ENCODE measurements at regions not wholly inside any gene's neighbourhood (a gene's known extent, or its start where the extent isn't known, plus 50 kb on each side); places are given as distances from the start of the nearest gene placed in this dataset.

- H3K4me3 ChIP-seq (ENCODE audit: low read depth, low read length) = no peak overlapping the region
- no peak for DNase-seq (ENCODE audit: low read depth)
- no peak for TF ChIP-seq CTCF (IDR thresholded peaks at IDR 0.05; ENCODE audit: low read depth, low read length)
- no peak for TF ChIP-seq MYC (IDR thresholded peaks at IDR 0.05; ENCODE audit: low read depth, low read length)
Measured at GRCh38 chr11:13885083-13885482, 77.4 kb upstream of the SPON1 start.

GRCh38 chr11:13889552-13890249 lies 72.8 kb upstream of the SPON1 start:
- TF ChIP-seq MYC (IDR thresholded peaks at IDR 0.05; ENCODE audit: low read depth, low read length) (no peak), MAX (IDR thresholded peaks at IDR 0.05; ENCODE audit: low read depth, low read length) (no peak), CTCF (IDR thresholded peaks at IDR 0.05; ENCODE audit: low read depth, low read length) (no peak), POLR2A (IDR thresholded peaks at IDR 0.05; ENCODE audit: extremely low read depth, insufficient read length) (no peak)
- DNase-seq (ENCODE audit: low read depth) = no peak
- H3K4me3 ChIP-seq (ENCODE audit: low read depth, low read length) = no peak overlapping the region

GRCh38 chr11:13891911-13892310 lies 70.6 kb upstream of the SPON1 start:
- no peak for DNase-seq (ENCODE audit: low read depth)
- H3K4me3 ChIP-seq (ENCODE audit: low read depth, low read length) = no peak overlapping the region
- TF ChIP-seq CTCF (IDR thresholded peaks at IDR 0.05; ENCODE audit: low read depth, low read length) (no peak), MAX (IDR thresholded peaks at IDR 0.05; ENCODE audit: low read depth, low read length) (no peak), MYC (IDR thresholded peaks at IDR 0.05; ENCODE audit: low read depth, low read length) (no peak), POLR2A (IDR thresholded peaks at IDR 0.05; ENCODE audit: extremely low read depth, insufficient read length) (no peak)

GRCh38 chr11:13896175-13896980 lies 66.1 kb upstream of the SPON1 start:
- DNase-seq (ENCODE audit: low read depth) = no peak

GRCh38 chr11:13896981-13897353 lies 65.6 kb upstream of the SPON1 start:
- H3K4me3 ChIP-seq (ENCODE audit: low read depth, low read length) = no peak overlapping the region
- no peak for DNase-seq (ENCODE audit: low read depth)
- no peak for TF ChIP-seq MAX (IDR thresholded peaks at IDR 0.05; ENCODE audit: low read depth, low read length)
- no peak for TF ChIP-seq POLR2A (IDR thresholded peaks at IDR 0.05; ENCODE audit: extremely low read depth, insufficient read length)
- TF ChIP-seq CTCF (IDR thresholded peaks at IDR 0.05; ENCODE audit: low read depth, low read length) = no peak
- no peak for TF ChIP-seq MYC (IDR thresholded peaks at IDR 0.05; ENCODE audit: low read depth, low read length)

More at GRCh38 chr11:13896175-13896980, 66.1 kb upstream of the SPON1 start:
- TF ChIP-seq CTCF (IDR thresholded peaks at IDR 0.05; ENCODE audit: low read depth, low read length) = no peak
- no peak for TF ChIP-seq POLR2A (IDR thresholded peaks at IDR 0.05; ENCODE audit: extremely low read depth, insufficient read length)
- TF ChIP-seq MYC (IDR thresholded peaks at IDR 0.05; ENCODE audit: low read depth, low read length) = no peak
- TF ChIP-seq MAX (IDR thresholded peaks at IDR 0.05; ENCODE audit: low read depth, low read length) = no peak
- no peak overlapping the region for H3K4me3 ChIP-seq (ENCODE audit: low read depth, low read length)
